Thyroid gland (tissue), 4 donors: ENCODE measurements at regions not wholly inside any gene's neighbourhood (a gene's known extent, or its start where the extent isn't known, plus 50 kb on each side); places are given as distances from the start of the nearest gene placed in this dataset.

Source experiments
- DNase-seq, 2 donors: peaks; one replicate each; pipeline ENCODE4 v3.0.0-alpha.2; 2019
- H3K27ac ChIP-seq, 3 donors: fragments of 200-600 bp; sonication (generic); 1 replicate in 2 of 3; 2 replicates in 1 of 3; pipeline ENCODE4 v1.5.1; 2016 to 2019; ENCODE audit warnings: mild to moderate bottlenecking in 1 of 3, moderate library complexity in 1 of 3
- H3K27me3 ChIP-seq: fragments of 200-600 bp; sonication (generic); one replicate; pipeline ENCODE4 v1.5.1; 2019
- H3K36me3 ChIP-seq, 2 donors: fragments of 200-600 bp; sonication (generic); one replicate each; pipeline ENCODE4 v1.5.1; 2016 to 2019
- H3K4me1 ChIP-seq, 2 donors: fragments of 200-600 bp; sonication (generic); one replicate each; pipeline ENCODE4 v1.5.1; 2017 to 2019
- H3K4me3 ChIP-seq, 3 donors: fragments of 200-600 bp; sonication (generic); replicated peaks in 1 of 3; 1 replicate in 2 of 3; 2 replicates in 1 of 3; pipeline ENCODE4 v1.5.1; 2016; ENCODE audit warnings: mild to moderate bottlenecking in 1 of 3
- H3K9me3 ChIP-seq: fragments of 200-600 bp; sonication (generic); one replicate; pipeline ENCODE4 v1.5.1; 2017
- CTCF ChIP-seq, 6 experiments: fragments of 200-600 bp in 3 of 6; fragments of 450-650 bp in 3 of 6; sonication (generic) in 3 of 6; IDR thresholded peaks; one replicate each; pipeline ENCODE4 v1.5.1; 2016 to 2019; ENCODE audit warnings: antibody characterized with exemption in 6 of 6, mild to moderate bottlenecking in 2 of 6, inconsistent platforms in 1 of 6, moderate library complexity in 1 of 6
- POLR2A ChIP-seq, 2 donors: fragments of 450-650 bp; IDR thresholded peaks; one replicate each; pipeline ENCODE4 v1.6.1; 2017; ENCODE audit warnings: antibody characterized with exemption in 2 of 2, mild to moderate bottlenecking in 2 of 2, moderate library complexity in 1 of 2
- WGBS, 2 donors: methylation state at CpG; one replicate each; pipeline ENCODE4 v1.1.5; 2017; 5-methylcytosine and 5-hydroxymethylcytosine counted together
- intact Hi-C: fragments of 100-400 bp; cut with DNase I; formaldehyde crosslinking; loops from one replicate; pipeline ENCODE4 v1.15.1; 2023

DNA sequence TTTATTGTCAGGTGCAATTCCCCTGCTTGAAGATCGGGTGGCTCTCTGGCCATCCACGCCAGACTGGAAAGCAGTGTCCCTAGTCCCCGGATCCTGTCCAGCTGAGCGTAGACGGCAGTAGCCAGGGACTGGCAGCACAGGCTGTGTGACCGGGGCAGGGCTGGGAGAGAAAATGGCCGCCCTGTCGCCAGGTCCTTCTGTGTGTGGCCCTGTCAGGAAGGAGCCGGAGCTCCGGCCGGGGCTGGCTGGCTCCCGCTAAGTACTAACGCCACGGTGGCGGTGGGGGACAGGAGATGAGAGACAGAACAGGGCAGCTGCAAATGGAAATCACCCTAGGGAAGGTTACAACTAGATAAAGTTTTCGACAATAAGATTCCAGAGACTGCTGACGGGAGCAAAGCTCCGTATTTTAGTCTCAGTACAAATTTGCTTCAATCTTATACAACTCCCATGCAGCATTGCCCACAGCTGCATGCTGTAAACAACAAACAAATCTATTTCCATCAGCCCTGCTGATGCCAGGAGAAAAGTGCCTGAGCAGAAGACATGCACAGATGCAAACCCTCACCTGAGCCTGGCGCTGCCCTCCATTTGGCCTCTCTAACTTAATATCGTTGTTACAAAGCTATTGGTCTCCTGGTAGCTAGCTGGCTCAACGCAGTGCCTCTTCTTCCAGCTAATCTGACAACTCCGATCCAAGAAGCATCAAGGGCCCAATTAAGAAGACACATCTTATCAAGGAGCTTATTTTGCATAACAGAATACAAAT, 253.0 kb downstream of the TSHZ3 start:
- H3K4me3 ChIP-seq, result no peak overlapping the region
- intact Hi-C loops, result no loop called here
- H3K27ac ChIP-seq, result no peak overlapping the region
- no peaks in the 10 kb centered on the region for H3K36me3 ChIP-seq
- peaks cover 22 to 23% of the 10 kb centered on the region in 2 donors for H3K4me1 ChIP-seq
- H3K27me3 ChIP-seq, result no peaks in the 10 kb centered on the region
- DNase-seq, result no peak
- 77 to 81% methylated on average over 22 of the region's 22 CpGs for WGBS, 2 donors
- no peak for TF ChIP-seq POLR2A (IDR thresholded peaks at IDR 0.05)
- TF ChIP-seq CTCF (IDR thresholded peaks at IDR 0.05), result no peak
- no peaks in the 10 kb centered on the region for H3K9me3 ChIP-seq

GRCh38 chr19:31095100-31095804, 254.0 kb downstream of the TSHZ3 start:
- H3K4me1 ChIP-seq, result peaks cover 14 to 15% of the 10 kb centered on the region in 2 donors
- DNase-seq, result no peak
- no peaks in the 10 kb centered on the region for H3K36me3 ChIP-seq
- no peak overlapping the region for H3K27ac ChIP-seq
- intact Hi-C loops, result no loop called here
- TF ChIP-seq POLR2A (IDR thresholded peaks at IDR 0.05) (no peak), CTCF (IDR thresholded peaks at IDR 0.05) (no peak)
- no peaks in the 10 kb centered on the region for H3K27me3 ChIP-seq
- WGBS, 2 donors, result 93 to 95% methylated on average over 6 of the region's 6 CpGs
- no peak overlapping the region for H3K4me3 ChIP-seq
- H3K9me3 ChIP-seq, result no peaks in the 10 kb centered on the region

- Histone ChIP-seq H3K27ac (no peak overlapping the region), H3K27me3 (no peaks in the 10 kb centered on the region), H3K9me3 (no peaks in the 10 kb centered on the region), H3K36me3 (no peaks in the 10 kb centered on the region), H3K4me1 (no peaks in the 10 kb centered on the region), H3K4me3 (no peak overlapping the region)
- DNase-seq, result no peak
- TF ChIP-seq CTCF (IDR thresholded peaks at IDR 0.05) (no peak), POLR2A (IDR thresholded peaks at IDR 0.05) (no peak)
- intact Hi-C loops, result no loop called here
- 67 to 87% methylated on average over 11 of the region's 11 CpGs for WGBS, 2 donors
These were observed 257.0 kb downstream of the TSHZ3 start for GRCh38 chr19:31092274-31092673.

- intact Hi-C loops, result no loop called here
- Histone ChIP-seq H3K4me1 (no peaks in the 10 kb centered on the region), H3K27me3 (no peaks in the 10 kb centered on the region), H3K36me3 (no peaks in the 10 kb centered on the region), H3K4me3 (no peak overlapping the region), H3K27ac (no peak overlapping the region), H3K9me3 (no peaks in the 10 kb centered on the region)
- TF ChIP-seq CTCF (IDR thresholded peaks at IDR 0.05) (no peak), POLR2A (IDR thresholded peaks at IDR 0.05) (no peak)
- 91 to 95% methylated on average over 5 of the region's 5 CpGs for WGBS, 2 donors
- DNase-seq, result no peak
These were observed 259.6 kb downstream of the TSHZ3 start for GRCh38 chr19:31089681-31090080.

GRCh38 chr19:31085125-31085524, 264.1 kb downstream of the TSHZ3 start:
- intact Hi-C loops, result no loop called here
- Histone ChIP-seq H3K4me3 (no peak overlapping the region), H3K36me3 (no peaks in the 10 kb centered on the region), H3K27me3 (no peaks in the 10 kb centered on the region), H3K27ac (no peak overlapping the region), H3K9me3 (no peaks in the 10 kb centered on the region), H3K4me1 (no peaks in the 10 kb centered on the region)
- no peak for TF ChIP-seq POLR2A (IDR thresholded peaks at IDR 0.05)
- no peak for TF ChIP-seq CTCF (IDR thresholded peaks at IDR 0.05)
- no peak for DNase-seq
- WGBS, 2 donors, result 96 to 97% methylated on average over 4 of the region's 4 CpGs
